ENCODE measurements at regions not wholly inside any gene's neighbourhood (a gene's known extent, or its start where the extent isn't known, plus 50 kb on each side); places are given as distances from the start of the nearest gene placed in this dataset.

DNA sequence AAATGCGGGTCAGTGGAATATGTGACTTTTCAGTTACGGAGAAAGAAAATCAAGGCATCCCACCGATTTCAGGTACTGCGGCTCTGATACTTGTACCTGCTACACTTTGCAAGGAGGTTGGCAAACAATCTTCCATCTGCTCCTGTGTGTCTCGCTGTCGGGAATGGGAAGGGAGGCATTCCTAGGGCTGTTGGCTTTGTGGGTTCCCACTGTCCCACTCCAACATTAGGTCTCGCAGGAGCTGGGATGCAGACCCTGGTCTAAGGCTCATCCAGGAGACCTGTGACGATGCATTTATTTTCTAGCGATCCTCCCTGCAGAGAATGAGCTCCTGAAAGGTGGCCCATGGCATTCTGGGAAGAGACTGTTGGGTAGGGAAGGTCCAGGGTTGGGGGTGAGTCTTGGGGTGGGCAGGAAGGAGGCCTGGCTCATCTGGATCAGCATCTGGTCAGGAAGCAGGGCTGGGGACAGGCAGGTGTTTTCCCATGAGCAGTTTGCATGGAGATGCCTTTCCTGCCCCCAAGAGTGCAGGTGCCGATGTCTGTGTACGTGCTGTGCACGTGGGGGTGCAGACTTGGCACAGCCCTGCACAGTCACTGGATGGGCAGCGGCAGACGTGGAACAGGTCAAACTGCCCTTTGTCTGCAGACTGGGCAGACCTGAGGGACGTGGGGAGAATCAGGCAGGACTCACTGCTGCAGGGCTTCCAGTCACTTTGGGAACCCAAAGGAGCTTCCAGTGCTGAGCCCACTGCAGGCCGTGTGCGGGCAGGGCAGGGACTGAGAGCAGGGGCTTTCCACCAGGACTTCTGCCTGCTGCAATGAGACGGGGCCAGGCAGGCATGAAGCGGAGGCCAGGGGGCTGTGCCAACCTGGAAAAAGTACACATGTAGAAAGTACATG, 152.4 kb downstream of the TEX29 start:
- DNase-seq (ENCODE audit: low read depth in 2 of 3, low spot score in 2 of 3) = no peak

- DNase-seq (ENCODE audit: low read depth in 2 of 3, low spot score in 2 of 3) = no peak
These were observed 153.9 kb downstream of the TEX29 start for GRCh38 chr13:111474136-111475002.

- no peak for DNase-seq (ENCODE audit: low read depth in 2 of 3, low spot score in 2 of 3)
These were observed 155.0 kb downstream of the TEX29 start for GRCh38 chr13:111475488-111475887.

GRCh38 chr13:111476197-111476596, 155.8 kb downstream of the TEX29 start:
- no peak for DNase-seq (ENCODE audit: low read depth in 2 of 3, low spot score in 2 of 3)

DNA sequence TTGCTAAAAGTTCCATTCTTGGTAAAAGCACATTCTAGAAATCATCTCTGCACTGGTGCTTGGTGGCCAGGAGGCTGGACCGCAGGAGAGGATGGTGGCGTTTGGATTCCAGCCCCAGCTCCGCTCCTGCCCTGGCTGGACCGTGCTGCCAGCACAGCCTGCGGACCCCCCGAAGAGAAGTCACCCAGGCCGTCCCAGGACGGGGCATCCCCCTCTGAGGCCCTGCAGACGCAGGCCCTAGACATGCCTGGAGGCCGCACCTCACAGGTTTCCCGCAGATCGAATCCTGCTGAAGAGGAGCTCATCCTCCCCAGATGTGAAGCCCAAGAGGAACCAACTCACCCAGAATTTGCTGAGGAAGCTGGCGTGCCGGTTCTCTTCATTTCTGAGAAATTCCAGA, 159.0 kb downstream of the TEX29 start:
- DNase-seq (ENCODE audit: low read depth in 2 of 3, low spot score in 2 of 3) = no peak

DNA sequence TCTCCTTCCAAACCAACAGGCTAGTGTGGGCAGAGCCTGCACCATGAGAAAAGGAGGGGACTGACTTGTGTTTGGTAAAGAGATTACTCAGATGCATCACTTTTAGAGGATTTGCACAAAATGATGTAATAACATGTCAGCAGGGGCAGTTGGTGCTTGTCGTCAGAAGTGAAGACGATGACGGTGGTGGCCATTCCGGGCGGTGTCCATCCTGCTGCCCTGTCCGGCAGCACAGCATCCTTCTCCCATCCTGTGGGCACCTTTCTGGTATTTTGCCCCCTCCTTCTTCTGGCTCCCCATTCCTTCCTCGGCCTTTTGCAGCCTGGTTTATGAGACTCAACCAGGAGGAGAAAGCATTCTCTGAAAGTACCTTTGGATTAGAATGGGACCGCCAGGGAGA, 160.1 kb downstream of the TEX29 start:
- DNase-seq (ENCODE audit: low read depth in 2 of 3, low spot score in 2 of 3) = no peak

DNA sequence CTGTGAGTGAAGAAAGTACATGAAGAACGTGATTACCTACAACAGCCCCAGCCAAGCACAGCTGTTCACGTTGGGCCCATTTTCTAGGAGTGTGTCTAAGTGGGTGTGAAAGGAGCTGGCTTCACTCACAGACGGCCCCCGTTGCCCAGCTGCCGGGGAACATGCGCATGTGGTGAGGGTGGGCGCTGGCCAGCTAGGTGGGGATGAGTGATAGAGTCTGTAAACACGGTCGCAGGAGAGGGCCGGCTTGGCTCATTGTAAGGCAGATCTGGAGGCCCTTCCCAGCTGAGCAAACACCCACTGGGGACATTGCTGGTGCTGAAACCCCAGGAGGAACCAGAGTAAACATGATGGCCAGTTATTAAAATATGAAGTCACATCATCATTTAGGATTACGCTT, 160.5 kb downstream of the TEX29 start:
- DNase-seq (ENCODE audit: low read depth in 2 of 3, low spot score in 2 of 3) = no peak

DNA sequence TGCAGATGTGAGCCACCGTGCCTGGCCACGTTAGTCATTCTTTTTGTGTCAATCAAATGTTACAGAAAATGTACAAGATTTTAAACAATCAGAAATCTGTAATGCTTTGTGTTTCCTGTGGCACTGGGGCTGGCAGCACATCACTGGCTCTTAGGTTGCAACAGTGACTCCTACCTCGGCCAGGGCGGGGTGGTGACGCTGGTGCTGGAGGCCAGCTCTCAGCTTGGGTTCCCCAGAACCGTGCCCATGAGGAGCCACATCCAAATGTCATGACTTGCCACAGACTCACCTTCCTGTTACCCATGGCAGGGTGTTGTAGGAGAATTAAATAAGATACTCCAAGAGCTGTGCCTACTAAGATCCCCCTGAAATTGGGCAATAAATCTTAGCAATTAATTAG, 161.7 kb downstream of the TEX29 start:
- DNase-seq (ENCODE audit: low read depth in 2 of 3, low spot score in 2 of 3) = no peak

DNA sequence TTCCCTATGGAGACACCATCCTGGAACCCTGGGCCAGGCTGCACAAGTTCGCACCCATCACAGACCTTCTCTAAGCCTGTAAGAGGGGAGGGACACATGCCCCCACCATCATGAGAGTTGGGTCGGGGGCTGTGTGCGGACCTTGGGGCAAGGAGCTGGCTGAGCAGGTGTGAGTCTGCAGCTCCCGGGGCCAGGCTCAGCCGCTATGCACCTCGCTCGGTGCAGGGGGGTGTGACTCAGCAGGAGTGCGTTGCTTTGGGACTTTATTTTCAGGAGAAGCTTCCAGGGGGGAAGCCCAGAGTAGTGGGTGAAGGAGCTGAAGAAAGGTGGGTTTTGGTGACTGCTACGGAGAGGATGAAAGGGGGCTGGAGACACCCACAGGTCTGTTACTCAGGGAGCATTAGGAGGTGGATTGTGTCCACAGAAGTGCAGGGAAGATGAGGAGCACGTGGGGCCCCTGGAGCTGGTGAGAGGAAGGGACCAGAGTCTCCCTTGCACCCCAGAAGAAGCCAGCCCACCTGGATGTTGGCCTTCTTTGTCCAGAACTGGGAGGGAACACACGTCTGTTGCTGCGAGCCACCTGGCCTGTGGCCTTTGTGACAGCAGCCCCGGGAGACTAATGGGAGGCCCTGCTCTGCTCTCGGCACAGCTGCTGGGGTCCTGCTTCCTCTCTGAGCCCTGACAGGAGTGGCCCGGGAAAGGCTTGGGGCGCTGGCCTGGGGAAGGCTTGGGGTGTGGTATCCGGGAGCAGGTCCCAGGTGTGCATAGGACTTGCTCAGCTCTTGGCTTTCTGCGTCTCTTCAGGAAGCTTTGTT, 162.6 kb downstream of the TEX29 start:
- no peak for DNase-seq (ENCODE audit: low read depth in 2 of 3, low spot score in 2 of 3)

DNA sequence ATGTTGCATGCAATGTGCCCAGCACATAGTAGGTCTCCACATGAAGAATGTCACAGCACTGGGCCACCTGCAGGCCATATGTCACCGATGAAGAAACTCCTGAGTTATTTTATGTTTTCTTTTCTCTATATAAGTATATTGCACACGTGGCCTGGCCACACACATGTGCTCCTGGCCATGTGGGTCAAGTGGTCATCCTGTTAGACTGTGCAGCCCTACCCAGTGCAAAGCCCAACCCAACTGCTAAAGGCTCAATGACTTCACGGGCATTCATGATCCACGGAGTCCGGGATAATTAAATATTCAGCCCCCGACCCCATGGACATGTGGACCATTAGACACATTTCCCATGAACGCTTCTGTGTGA, 163.2 kb downstream of the TEX29 start:
- DNase-seq (ENCODE audit: low read depth in 2 of 3, low spot score in 2 of 3) = no peak

DNA sequence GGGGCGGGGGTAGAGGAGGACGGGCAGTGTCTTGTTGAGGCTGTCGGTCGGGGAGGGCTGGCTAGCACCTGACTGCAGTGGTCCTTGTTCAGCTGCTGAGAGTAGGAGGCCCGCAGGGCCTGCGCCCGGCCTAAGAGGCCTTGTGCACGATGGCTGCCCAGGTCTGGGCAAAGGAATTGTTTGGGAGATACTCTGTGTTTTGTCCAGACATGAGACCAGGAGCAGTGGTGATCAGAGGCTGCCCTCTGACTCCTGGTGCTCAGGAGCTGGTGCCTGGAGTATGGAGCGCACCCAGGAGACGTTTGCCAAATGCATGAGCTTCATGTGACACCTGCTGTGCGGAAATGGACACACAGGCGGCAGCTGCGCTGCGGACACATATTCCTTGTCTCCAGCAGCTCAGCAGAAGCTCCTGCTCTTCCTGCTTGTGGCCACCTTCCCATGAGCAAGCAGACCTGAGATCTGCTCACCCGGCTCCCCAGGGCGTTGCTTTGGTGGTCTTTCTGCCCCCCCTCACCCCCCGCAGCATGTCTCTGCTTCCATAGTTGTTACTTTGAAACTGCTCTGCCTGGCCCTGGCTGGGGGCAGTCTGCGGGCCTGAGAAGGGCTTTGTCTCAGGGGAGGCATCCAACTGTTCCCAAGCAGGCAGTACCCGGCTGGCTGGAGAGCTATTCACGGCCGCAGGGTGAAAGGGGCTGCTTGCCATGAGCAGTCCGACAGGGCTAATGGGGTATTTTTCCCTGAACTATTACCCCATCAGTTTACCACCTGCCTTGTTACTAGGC, 163.9 kb downstream of the TEX29 start:
- no peak for DNase-seq (ENCODE audit: low read depth in 2 of 3, low spot score in 2 of 3)

GRCh38 chr13:111484959-111485358, 164.5 kb downstream of the TEX29 start:
- DNase-seq (ENCODE audit: low read depth in 2 of 3, low spot score in 2 of 3) = no peak

DNA sequence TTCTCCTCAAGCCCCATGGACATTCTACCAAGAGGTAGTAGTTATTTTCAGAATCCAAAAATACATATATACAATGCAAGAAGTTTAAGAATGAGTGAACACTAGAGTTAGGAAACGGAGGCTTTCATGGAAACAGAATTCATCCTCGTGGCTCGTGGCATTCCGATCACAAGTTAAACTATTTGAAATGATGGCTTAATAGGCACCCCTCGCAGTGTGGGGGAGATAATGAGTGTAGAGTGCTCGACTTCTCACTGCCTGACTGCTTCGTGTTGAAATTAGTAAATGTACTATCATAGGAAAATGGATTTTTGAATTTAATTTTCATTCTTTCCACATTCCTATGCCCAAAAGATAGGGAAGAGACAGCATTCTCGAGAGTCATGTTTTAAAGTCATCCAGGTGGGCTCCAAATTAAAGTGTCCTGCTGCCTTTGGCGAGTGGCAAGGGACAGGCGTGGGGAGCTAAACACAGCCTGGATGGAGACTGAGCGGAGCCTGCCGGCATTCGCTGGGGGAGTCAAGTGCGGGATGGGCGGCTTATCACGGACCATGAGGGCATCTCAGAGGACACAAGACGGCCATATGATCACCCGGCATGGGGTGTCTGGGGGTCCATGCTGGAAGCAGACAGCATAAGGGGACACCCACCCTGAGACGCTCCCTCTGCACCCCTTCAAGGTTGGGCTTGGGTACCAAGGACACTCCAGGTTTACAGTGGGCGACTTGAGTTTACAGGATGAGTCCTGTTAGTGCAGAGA, 165.2 kb downstream of the TEX29 start:
- DNase-seq (ENCODE audit: low read depth in 2 of 3, low spot score in 2 of 3) = no peak

GRCh38 chr13:111486331-111486730, 165.9 kb downstream of the TEX29 start:
- DNase-seq (ENCODE audit: low read depth in 2 of 3, low spot score in 2 of 3) = no peak

GRCh38 chr13:111486801-111487200, 166.4 kb downstream of the TEX29 start:
- no peak for DNase-seq (ENCODE audit: low read depth in 2 of 3, low spot score in 2 of 3)

DNA sequence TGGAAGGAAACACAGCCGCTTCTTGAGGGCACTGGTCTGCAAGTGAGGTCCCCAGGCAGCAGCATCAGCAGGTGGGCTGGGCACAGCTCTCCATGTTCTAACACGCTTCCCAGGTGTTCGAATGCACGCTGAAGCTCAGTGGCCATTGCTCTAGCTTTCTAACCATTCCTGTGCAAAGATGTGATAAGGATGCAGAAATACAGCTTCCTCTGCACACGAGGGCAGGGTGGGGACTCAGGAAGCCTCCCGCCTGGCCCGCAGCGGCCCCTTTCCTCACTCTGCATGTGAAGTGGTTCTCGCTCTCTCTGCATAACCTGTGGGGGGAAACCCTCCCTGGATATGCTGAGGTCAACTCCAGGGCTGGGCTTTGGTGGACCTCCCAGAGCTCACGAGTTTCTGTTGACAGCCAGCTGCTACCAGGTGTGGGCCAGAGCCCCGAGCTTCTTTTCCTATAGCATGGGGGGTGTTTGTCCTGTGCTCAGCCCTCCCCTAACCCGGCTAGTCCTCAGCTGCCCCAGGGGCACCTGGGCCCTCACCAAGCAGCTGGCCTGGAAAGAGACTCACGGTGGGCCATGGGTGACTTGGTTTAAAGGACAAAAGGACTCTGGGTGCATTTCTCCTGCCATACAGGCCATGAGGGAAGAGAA, 168.2 kb downstream of the TEX29 start:
- DNase-seq (ENCODE audit: low read depth in 2 of 3, low spot score in 2 of 3) = no peak

DNA sequence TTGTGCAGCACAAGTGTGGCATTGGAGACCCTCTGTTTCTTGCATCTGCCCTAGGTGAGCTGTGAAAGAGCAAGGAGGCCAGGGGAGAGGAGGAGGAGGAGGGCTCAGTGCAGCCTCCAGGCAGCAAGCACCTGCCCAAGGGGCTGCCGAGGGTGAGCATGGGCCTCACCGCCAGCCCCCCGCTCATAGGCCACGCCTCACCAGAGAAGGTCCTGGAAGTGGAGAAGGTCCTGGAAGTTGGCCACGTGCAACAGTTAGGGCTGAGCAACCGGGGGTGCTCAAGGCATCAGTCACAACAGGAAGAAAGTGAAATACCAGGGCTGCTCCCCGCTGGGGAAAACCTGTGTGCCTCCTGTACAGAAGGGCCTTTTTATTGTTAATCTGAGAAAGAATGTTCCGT, 168.9 kb downstream of the TEX29 start:
- DNase-seq (ENCODE audit: low read depth in 2 of 3, low spot score in 2 of 3) = no peak

GRCh38 chr13:111490611-111491010, 170.2 kb downstream of the TEX29 start:
- DNase-seq (ENCODE audit: low read depth in 2 of 3, low spot score in 2 of 3) = no peak

- DNase-seq (ENCODE audit: low read depth in 2 of 3, low spot score in 2 of 3) = no peak
These were observed 170.6 kb downstream of the TEX29 start for GRCh38 chr13:111491021-111491420.

Measured in activated CD8-positive, alpha-beta memory T cell treated with anti-CD3 and anti-CD28 coated beads for 48 hours (primary cell).